Breast epithelium (tissue), 3 donors: ENCODE measurements at regions not wholly inside any gene's neighbourhood (a gene's known extent, or its start where the extent isn't known, plus 50 kb on each side); places are given as distances from the start of the nearest gene placed in this dataset.

ENCODE experiments used
- CTCF ChIP-seq, 3 donors: fragments of 450-650 bp; IDR thresholded peaks; one replicate each; pipeline ENCODE4 v1.5.1; 2016 to 2017; ENCODE audit warnings: antibody characterized with exemption in 3 of 3, mild to moderate bottlenecking in 3 of 3, moderate library complexity in 3 of 3
- POLR2A ChIP-seq: fragments of 450-650 bp; IDR thresholded peaks from one replicate; pipeline ENCODE4 v1.6.1; 2016; ENCODE audit warnings: antibody characterized with exemption, mild to moderate bottlenecking, moderate library complexity
- POLR2AphosphoS5 ChIP-seq, 3 donors: sonication (generic); formaldehyde crosslinking; IDR thresholded peaks; one replicate each; pipeline ENCODE4 v1.6.1; 2017; ENCODE audit warnings: antibody characterized with exemption in 3 of 3

GRCh38 chr7:54416678-54417077 is 125.5 kb upstream of the VSTM2A start:
- TF ChIP-seq CTCF (IDR thresholded peaks at IDR 0.05) (no peak), POLR2A (no peak), POLR2AphosphoS5 (IDR thresholded peaks at IDR 0.05) (no peak)
